IPS-NIHi11 (cell line): ENCODE measurements at regions not wholly inside any gene's neighbourhood (a gene's known extent, or its start where the extent isn't known, plus 50 kb on each side); places are given as distances from the start of the nearest gene placed in this dataset.
"Not testable (repeated sequence)": the region's sequence is repeated elsewhere in the genome, so short reads cannot be mapped to it uniquely, and the experiment has no call there.

ENCODE experiments used
- DNase-seq: peaks from one replicate; pipeline ENCODE4 v3.0.0; 2012; ENCODE audit warnings: mixed read lengths, low spot score

- not testable (repeated sequence) for DNase-seq
These were observed 518.4 kb downstream of the TUBA3C start for GRCh38 chr13:18663222-18663621.

- DNase-seq = not testable (repeated sequence)
These were observed 537.9 kb downstream of the TUBA3C start for GRCh38 chr13:18643644-18644172.

DNA sequence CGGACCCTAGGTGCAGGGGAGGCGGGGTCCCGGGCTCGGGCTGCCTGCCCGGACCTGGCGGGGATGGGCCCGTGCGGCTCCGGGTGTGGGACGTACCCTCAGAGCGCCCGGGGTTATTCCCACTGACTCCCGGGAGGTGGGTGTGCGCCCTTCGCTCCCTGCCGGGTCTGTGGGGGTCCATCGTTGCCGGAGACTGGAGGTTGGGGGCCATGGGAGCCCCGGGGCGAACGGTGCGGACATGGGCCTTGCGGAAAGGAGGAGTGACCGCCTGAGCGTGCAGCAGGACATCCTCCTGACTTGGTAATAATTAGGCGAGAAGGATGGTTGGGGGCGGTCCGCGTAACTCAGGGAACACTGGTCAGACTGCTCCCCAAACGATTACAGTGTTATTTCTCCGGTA lies 552.7 kb downstream of the TUBA3C start:
- DNase-seq = not testable (repeated sequence)

DNA sequence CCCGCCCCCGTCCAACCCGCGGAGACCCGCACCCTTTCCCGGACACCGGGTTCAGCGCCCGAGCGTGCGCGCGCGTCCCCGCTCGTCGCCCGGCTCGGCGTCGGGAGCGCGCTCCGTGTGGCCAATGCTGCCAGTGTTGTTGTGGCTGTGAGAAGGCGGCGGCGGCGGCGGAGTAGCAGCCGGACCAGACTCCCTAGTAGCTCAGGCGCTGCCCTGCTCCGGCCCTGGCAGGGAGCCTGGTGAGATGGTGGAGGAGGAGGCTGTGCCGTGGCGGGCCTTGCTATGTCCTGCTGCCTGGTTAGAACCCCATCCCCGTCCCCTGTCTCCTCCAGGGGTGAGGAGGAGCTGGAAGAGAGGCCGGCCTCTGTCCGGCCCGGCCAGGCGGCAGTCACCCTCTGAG lies 553.2 kb downstream of the TUBA3C start:
- no peak for DNase-seq

DNA sequence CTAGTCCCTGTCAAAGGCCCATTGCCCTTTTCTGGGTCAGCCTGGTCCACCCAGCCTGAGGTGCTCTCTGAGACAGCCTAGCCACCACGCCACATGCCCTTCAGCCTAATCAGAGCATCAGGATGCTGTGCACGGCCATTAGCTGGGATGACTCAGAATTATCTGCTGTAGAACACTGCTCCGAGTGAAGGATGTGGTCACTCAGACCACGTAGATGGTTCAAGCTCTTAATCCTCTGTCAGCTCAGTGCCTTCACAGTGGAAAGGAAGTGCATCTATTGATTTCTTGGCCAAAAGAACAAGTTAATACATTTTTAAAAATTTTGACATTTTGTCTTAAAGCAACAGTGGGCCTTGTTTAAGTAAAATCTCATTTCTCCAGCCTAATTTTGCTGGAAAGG lies 557.6 kb downstream of the TUBA3C start:
- DNase-seq = not testable (repeated sequence)

GRCh38 chr13:18618442-18618841 lies 563.2 kb downstream of the TUBA3C start:
- not testable (repeated sequence) for DNase-seq

- DNase-seq = not testable (repeated sequence)
These were observed 571.1 kb downstream of the TUBA3C start for GRCh38 chr13:18610476-18610875.

- DNase-seq = not testable (repeated sequence)
These were observed 572.3 kb downstream of the TUBA3C start for GRCh38 chr13:18609371-18609770.

DNA sequence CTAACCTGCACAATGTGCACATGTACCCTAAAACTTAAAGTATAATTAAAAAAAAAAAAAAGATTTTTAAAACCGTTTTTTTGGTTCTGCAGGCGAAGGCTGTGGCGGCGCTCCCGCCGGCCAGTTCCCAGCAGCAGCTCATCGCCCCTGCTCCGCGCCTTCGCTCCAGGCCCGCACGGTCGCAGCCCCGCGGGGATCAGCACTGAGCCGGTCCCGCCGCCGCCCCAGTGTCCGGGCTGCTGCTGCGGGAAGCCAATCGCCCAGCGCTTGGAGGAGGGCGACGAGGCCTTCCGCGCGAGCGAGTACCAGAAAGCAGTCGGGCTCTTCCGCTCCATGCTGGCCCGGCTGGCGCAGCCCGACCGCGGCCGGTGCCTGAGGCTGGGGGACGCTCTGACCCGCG lies 572.8 kb downstream of the TUBA3C start:
- not testable (repeated sequence) for DNase-seq

DNA sequence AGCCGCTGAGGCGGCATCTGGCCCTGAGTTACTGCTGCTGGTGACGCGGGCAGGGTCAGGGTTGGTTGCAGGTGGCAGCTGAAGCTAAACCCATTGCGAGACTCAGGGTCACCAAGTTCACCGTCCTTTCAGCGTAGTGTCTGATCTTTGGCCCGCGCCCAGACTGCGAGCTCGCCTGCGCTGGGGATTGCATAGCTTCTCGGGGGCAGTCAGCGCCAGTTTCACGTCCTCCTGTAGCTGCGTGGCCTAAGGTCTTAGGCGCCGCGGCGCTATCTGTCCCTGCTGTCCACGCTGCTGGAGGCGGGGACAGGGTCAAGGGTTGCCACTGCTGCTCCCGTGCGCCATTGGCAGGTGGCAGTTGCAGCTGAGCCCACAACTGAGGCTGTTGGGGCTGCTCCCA lies 581.3 kb downstream of the TUBA3C start:
- DNase-seq = not testable (repeated sequence)

- DNase-seq = peak; percentile 21
These were observed 581.8 kb downstream of the TUBA3C start for GRCh38 chr13:18599791-18600211.

- peak; percentile 2 for DNase-seq
These were observed 583.1 kb downstream of the TUBA3C start for GRCh38 chr13:18598543-18598942.

DNA sequence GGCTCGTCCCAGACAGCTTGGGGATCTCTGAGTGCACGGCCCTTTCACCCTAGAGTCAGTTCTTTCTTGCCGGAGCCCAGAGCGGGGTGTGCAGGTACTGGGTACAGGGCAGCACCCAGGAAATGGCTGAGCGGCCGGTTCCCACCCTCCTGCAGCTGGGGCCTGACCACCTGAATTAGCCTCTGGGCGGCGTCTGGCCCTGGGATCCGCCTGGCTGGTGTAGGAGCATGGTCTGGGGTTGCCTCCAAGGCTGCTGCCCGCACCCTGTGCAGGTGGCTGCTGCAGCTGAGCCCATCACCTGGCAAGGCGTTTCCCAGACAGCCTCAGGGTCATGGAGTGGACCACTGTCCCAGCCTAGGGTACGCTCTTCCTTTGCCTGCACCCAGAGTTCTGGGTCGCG lies 583.7 kb downstream of the TUBA3C start:
- not testable (repeated sequence) for DNase-seq

DNA sequence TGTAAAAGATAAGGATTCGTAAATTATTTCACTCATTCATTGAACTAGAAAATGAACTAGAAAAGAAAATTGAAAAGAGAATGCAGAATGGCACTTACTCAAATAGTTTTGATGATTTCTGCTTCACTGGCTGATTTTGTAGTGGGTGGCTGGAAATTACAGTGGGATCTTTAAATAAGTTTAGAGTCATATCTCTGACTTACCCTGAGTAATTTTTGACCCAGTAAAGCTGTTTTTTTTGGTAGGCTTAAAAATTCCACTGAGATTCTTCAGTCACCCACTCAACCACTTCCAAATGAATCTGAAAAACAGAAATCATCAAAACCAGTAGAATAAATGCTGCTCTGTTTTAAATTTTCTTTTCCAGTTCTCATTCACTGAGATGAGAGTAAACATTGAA lies 604.5 kb downstream of the TUBA3C start:
- DNase-seq = not testable (repeated sequence)

DNA sequence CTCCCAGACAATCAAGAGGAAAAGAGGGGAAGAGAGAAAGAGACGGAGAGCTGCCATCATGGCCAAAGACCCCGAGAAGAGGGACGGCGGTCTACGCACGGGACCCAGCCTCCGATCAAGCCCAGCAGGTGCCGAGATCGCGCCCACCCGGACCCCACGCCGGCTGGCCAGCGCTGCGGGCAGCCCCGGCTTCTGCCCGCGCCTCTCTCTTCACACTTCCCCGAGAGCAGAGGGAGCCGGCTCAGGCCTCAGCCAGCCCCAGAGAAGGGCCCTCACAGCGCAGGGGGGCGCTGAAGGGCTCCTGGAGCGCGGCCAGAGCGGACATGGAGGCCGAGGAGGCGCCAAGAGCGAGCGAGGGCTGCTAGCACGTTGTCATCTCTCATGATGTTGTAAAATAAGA lies 613.7 kb downstream of the TUBA3C start:
- not testable (repeated sequence) for DNase-seq
